GM03348 (cell line): ENCODE measurements at regions not wholly inside any gene's neighbourhood (a gene's known extent, or its start where the extent isn't known, plus 50 kb on each side); places are given as distances from the start of the nearest gene placed in this dataset.

Experiments
- DNase-seq: peaks from one replicate; pipeline ENCODE4 v3.0.0; 2012; ENCODE audit warnings: low spot score

- no peak for DNase-seq
These were observed 249.6 kb downstream of the BAMBI start for GRCh38 chr10:28926932-28927331.

DNA sequence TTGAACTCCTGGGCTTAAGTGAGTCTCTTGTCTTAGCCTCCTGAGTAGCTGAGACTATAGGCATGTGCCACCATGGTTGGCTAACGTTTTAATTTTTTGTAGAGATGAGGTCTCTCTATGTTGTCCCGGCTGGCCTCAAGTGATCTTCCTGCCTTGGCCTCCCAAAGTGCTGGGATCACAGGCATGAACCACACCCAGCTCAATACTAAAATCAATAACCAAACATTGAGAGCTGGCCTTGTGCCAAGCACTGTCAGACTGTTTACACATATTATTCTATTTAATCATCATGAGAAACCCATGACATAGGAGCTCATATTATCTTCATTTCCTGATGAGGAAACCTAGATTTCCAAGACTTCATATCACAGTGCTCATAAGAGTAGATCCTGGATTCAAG lies 251.2 kb downstream of the BAMBI start:
- DNase-seq: no peak

- DNase-seq: no peak
These were observed 252.6 kb downstream of the BAMBI start for GRCh38 chr10:28929942-28930341.

GRCh38 chr10:28930514-28931495 lies 253.5 kb downstream of the BAMBI start:
- no peak for DNase-seq

DNA sequence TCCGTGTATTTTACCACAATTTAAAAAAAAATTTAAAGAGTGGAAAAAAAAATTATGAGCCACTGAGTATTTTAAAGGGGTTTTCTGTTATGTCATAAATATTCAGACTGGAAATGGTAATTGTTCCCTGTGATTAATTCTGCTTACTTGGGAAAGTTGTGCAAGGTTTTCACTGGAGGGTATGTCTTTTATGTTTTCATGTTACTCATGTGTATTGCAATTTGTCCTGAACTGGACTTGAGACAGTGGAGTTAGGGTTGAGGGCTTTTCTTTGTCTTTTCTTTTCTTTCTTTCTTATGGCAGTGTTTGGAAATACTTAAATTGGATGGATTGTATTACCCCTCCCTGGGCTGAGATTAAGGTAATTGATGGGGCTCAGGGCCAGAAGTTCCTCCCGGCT lies 257.7 kb downstream of the BAMBI start:
- DNase-seq: no peak

DNA sequence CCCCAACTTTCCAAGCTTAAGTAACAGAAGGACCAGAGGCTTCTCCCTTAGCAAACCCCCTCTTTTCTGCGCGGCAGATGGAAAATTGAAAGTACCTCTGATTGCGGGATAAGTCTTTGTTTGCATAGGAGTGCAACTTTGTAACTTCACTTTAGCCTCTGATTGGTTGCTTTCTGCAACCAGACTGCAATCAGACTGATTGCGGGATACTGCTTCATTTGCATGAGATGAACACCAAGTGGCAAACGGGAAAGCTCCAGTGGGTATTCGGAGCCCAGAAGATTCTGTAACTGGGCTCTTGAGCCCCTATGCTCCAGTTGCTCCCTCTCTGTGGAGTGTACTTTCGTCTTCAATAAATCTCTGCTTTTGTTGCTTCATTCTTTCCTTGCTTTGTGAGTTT lies 260.6 kb downstream of the BAMBI start:
- no peak for DNase-seq

- no peak for DNase-seq
These were observed 261.4 kb downstream of the BAMBI start for GRCh38 chr10:28938745-28939144.

DNA sequence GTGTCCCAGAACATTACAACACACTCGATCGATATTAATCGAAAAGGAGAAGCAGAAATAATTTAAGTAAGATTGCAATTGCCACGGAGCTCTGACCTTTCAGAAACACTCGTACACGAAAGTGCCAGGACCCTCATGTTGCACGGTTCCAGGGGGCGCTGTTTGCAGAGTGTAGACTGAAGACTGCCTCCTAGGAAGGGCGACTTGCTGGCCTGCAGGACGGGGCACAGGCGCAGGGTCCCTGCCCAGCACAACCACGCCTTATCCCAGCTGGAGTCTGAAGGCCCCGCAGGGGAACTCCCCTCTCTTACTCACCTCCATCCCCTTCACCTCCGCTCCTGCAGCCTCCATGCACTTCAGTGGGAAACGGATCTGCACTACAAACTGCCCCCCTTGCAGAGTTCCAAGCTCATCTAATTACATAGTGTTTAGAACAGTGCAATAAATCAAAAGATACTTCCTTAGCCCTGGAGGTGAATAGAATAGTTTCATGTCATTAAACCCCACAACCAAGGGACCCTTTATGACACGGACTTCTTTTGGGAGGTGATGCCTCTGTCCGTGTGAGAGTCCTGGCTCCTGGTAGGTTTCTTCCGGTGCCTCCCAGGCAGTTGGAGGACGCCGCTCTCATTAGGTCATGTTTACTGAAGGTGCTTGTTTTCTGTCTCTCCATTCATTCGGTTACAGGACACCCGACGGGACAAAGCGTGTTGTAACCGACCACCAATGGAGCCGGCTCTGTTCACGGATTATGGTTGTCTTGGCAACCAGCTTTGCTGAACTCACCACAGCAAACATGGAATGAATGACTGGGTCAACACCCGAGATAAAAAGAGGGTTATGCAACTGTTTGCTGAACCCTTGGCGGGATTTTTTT lies 262.2 kb downstream of the BAMBI start:
- DNase-seq: peak; percentile 58

DNA sequence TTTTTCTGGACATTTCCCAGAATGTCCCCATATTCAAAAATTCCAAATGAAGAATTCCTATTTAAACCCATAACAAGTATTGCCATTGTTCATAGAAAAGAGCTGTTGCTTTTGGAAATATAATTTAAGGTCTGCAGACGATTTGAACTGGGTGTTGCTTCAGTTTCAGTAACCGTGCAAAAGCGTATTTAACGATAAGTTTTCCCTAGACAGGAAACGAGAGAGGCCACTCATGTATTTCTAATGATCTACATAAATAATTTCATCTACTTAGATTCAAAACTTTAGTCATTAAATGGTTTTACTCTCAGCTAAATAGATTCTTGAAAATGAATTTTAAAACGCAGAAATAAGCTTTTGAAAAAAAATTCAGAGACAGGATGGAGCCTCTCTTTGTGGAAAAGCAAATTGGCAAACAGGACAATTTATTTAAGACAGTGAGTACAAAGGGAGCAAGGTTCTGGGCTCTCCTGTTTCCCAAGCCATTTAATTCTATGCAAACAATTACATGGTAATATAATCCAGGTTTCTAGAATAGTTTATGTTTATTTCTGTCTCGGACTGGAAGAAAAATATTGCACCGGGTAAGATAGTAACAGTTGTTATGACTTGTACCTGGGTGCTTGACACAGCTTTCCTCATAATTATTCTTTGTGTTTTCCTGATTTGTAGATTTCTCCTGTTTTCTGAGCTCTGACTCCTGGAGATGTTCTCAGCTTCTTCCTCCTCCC lies 263.0 kb downstream of the BAMBI start:
- DNase-seq: no peak

DNA sequence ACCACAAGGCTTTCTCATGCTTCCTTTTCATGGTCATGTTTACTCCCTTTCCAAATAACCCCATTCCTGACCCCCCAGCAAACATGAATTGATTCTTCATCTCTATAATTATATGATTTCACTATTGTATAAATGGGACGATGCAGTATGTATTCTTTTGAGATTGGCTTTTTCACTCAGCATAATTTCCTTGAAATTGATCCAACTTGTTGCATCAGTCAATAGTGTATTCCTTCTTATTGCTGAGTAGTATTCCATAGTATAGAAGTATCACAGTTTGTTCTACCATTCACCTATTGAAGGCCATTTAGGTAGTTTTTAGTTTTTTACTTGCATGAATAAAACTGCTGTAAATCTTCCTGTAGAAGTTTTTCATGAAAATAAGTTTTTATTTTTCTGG lies 264.7 kb downstream of the BAMBI start:
- no peak for DNase-seq

GRCh38 chr10:28945959-28946358 lies 268.6 kb downstream of the BAMBI start:
- no peak for DNase-seq

DNA sequence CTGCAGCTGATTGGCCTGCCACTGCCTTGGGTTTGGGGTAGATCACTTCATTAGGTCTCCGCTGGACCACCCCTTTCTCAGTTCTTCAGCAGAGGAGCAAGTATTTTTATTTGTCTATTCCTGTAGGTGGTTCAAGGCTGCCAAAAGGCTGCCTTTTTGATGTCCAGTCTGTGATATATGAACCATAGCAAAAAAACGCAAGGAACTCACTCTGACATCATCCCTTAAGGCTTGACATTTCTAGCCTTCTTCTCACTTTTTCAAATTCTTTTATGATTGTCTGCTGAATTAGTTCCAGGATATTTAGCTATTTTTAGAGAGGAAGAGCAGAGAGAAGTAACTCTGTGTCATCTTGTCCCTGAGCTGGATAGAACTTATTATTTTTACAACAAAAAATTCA lies 269.2 kb downstream of the BAMBI start:
- peak; percentile 47 for DNase-seq

- no peak for DNase-seq
These were observed 269.9 kb downstream of the BAMBI start for GRCh38 chr10:28947171-28947570.

- no peak for DNase-seq
These were observed 270.7 kb downstream of the BAMBI start for GRCh38 chr10:28948046-28948445.

DNA sequence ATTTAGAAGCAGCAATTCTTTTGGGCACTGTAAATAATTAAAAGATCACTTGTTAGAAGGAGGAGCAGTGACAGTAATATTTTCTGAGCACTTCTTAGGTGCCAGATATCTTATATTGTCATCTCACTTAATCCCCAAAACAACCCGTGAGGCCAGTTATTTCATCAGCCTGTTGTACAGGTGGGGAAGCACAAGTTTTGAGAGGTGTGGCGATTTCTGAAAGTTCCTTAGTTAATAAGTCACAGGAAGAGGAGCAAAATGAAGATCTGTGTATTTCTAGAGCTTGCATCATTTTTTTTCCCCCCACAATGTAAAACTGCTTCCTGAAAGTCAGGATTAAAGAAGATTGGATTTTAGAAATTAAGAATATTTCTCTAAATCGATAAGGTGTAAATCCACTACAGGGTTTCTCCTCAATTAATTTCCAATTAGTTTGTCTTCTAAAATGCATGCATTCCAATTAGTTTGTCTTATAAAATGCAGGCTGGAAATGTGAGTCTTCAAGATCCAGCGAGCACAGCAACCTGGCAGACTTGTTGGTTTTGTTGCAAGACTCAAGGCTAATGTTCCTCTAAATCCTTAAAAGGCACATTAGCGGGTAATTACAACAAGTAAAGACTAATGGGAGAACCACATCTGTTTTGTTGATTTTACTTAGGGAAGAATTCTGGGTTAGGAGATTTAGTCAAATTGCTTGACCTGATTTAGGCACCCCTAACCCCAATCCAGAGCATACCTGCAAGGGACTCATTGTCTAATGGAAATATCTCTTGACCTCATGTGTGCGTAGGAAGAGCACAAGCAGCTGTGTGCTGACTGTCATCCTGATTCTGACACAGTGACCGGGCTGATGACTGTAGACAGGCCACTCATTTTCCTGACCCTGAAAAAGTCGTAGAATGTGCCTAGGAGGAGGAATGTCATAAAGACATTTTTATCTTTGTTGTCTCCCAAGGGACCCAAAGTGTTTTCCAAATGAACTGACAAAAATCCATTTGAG lies 272.0 kb downstream of the BAMBI start:
- DNase-seq: no peak

DNA sequence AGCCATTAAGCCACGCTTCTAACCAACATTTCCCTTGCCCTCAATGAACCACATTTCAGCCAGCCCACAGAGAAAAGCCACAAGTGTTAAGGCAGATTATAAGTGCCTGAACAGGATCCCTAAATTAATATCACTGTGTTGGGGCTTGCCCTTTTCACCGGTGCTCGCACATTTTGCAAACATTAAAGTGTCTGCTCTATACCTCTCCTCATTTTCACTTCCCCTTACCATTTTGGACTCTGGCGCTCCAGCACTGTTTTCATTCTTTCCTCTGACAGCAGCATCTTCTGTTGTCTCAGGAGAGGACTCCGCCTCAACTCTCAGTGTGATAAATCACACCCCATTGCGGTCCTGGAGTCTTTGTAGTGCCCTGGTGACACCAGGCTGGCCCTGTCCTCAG lies 274.2 kb downstream of the BAMBI start:
- DNase-seq: no peak

DNA sequence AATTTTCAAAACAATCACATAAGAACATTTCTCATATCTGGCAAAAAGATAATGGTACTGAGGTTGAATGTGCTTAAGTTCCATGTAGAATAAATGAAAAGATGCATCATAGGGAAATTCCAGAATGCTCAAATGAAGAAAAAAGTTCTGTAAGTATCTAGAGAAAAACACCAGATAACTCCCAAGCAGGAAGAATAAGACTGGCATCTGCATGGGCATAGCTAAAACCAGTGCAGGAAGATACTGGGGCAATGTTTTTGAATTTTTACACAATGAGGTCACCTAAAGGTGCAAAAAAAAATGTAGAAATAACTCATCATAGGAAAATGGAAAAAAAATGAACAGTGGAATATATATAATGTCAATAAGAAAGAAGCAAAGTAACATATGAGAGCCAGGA lies 275.2 kb downstream of the BAMBI start:
- no peak for DNase-seq

GRCh38 chr10:28954211-28954610 lies 276.9 kb downstream of the BAMBI start:
- no peak for DNase-seq

DNA sequence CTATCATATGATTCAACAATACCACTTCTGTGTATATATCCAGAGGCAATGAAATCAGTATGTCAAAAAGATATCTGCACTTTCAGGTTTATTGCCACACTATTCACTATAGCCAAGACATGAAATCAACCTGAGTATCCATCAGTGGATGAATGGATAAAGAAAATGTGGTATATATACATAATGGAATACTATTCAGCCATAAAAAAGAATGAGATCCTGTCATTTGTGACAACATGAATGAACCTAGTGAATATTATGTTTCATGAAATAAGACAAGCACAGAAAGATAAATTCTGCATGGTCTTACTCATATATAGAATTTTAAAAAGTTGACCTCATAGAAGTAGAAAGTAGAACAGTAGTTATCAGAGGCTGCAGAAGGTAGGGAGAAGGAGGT lies 281.1 kb downstream of the BAMBI start:
- DNase-seq: no peak

GRCh38 chr10:28959850-28960501 lies 282.7 kb downstream of the BAMBI start:
- no peak for DNase-seq
